Fibroblast of lung (primary cell): ENCODE measurements at regions not wholly inside any gene's neighbourhood (a gene's known extent, or its start where the extent isn't known, plus 50 kb on each side); places are given as distances from the start of the nearest gene placed in this dataset.

Experiments used
- CTCF ChIP-seq, 2 donors: IDR thresholded peaks in 1 of 2; conservative IDR thresholded peaks in 1 of 2; 1 replicate in 1 of 2; 2 replicates in 1 of 2; pipeline ENCODE4 v1.5.1; 2011 to 2012; ENCODE audit warnings: low read length in 2 of 2, control low read depth in 1 of 2, inconsistent platforms in 1 of 2, low read depth in 1 of 2, mild to moderate bottlenecking in 1 of 2
- EZH2 ChIP-seq: IDR thresholded peaks from 2 replicates; pipeline ENCODE4 v1.5.1; 2012; ENCODE audit warnings: low read length, control low read depth, mild to moderate bottlenecking; ENCODE audit errors: missing control alignments

- TF ChIP-seq CTCF (conservative IDR thresholded peaks at IDR 0.05 in 1 of 2, IDR thresholded peaks at IDR 0.05 in 1 of 2; ENCODE audit: low read depth in 1 of 2, low read length in 2 of 2) (no peak), EZH2 (no peak)
These were observed 79.9 kb upstream of the VPREB1 start for GRCh38 chr22:22164541-22165272.
